Epithelial cell of esophagus (primary cell): ENCODE measurements at regions not wholly inside any gene's neighbourhood (a gene's known extent, or its start where the extent isn't known, plus 50 kb on each side); places are given as distances from the start of the nearest gene placed in this dataset.
A peak's percentile ranks its signal among the peaks of the same experiment; 100 is the strongest.

Experiments used
- DNase-seq: peaks from one replicate; pipeline ENCODE4 v3.0.0; 2010; ENCODE audit warnings: low read depth
- H3K4me3 ChIP-seq: 2 replicates; pipeline ENCODE4 v1.5.1; 2011; ENCODE audit warnings: mild to moderate bottlenecking, low read length, control low read depth
- CTCF ChIP-seq: IDR thresholded peaks from 2 replicates; pipeline ENCODE4 v1.5.1; 2011; ENCODE audit warnings: low read depth, mild to moderate bottlenecking, low read length, control low read depth, inconsistent platforms; ENCODE audit not compliant: insufficient read depth; ENCODE audit errors: missing control alignments

- no peak for TF ChIP-seq CTCF
- no peak overlapping the region for H3K4me3 ChIP-seq
- DNase-seq = no peak
Observed at GRCh38 chr10:30560326-30560725, 69.2 kb downstream of the LYZL2 start.

- no peak for TF ChIP-seq CTCF
- DNase-seq = no peak
- no peak overlapping the region for H3K4me3 ChIP-seq
Observed at GRCh38 chr10:30559180-30559579, 70.4 kb downstream of the LYZL2 start.

- no peak for DNase-seq
- no peak overlapping the region for H3K4me3 ChIP-seq
- TF ChIP-seq CTCF = no peak
Observed at GRCh38 chr10:30558411-30558810, 71.1 kb downstream of the LYZL2 start.

- TF ChIP-seq CTCF = no peak
Observed at GRCh38 chr10:30557884-30558283, 71.7 kb downstream of the LYZL2 start.

GRCh38 chr10:30556189-30556588, 73.4 kb downstream of the LYZL2 start:
- DNase-seq = peak; percentile 69
- TF ChIP-seq CTCF = no peak
- no peak overlapping the region for H3K4me3 ChIP-seq

More at GRCh38 chr10:30557884-30558283, 71.7 kb downstream of the LYZL2 start:
- H3K4me3 ChIP-seq = no peak overlapping the region
- DNase-seq = peak; percentile 62

- DNase-seq = no peak
- no peak overlapping the region for H3K4me3 ChIP-seq
- TF ChIP-seq CTCF = no peak
Observed at GRCh38 chr10:30555465-30555864, 74.1 kb downstream of the LYZL2 start.

- no peak for TF ChIP-seq CTCF
- H3K4me3 ChIP-seq = no peak overlapping the region
- no peak for DNase-seq
Observed at GRCh38 chr10:30554440-30554825, 75.1 kb downstream of the LYZL2 start.
